NOMO-1 treated with DMSO at 0.1 percent for 48 hours (cell line): ENCODE measurements at regions not wholly inside any gene's neighbourhood (a gene's known extent, or its start where the extent isn't known, plus 50 kb on each side); places are given as distances from the start of the nearest gene placed in this dataset.
"Not testable (repeated sequence)": the region's sequence is repeated elsewhere in the genome, so short reads cannot be mapped to it uniquely, and the experiment has no call there.

Experiments used
- DNase-seq: peaks from one replicate; lab custom pipeline; 2025; ENCODE audit not compliant: unreplicated experiment; lab: John Stamatoyannopoulos, UW

DNA sequence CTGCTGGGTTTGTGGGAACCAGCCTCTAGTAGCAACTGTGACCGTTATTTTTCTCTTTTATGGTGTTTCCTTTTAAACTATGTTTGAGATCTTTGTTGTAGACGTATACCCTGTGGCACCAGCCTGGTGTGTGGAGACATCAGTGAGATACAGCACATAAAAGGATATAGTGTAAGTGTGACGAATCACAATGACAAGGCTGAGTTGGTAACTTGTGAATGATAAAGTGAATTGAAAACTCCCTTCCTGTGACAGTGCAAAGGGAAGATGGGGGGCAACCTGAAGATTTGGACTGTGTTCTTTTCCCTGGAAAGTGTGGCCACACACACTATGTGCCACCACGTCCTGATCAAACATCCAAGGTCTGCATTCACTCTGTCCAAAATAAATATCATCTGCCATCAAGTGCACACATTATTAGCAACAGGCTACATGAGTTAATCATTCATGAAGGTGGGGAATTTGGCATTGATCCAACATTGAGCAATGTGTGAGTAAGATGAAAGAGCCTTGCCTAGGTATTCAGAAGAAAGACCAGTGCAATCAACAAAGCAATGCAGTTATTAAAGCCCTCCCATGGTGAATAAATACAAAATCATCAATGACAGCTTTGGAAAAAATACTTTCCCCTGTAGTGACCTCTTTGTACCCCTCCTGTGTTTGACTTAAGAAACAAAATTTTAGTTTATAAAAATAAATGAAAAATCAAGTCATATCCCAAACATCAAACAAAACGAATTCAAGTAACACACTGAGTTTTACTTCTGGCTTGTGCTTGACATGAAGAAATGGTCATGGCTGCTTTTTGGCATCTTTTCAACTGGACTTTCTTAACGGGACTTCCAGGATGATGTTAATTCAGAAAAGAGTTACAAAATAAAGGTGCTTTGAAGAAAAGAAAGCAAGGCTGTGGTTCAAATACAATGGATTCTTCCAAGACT, 1280.5 kb upstream of the ZEB2 start:
- no peak for DNase-seq

DNA sequence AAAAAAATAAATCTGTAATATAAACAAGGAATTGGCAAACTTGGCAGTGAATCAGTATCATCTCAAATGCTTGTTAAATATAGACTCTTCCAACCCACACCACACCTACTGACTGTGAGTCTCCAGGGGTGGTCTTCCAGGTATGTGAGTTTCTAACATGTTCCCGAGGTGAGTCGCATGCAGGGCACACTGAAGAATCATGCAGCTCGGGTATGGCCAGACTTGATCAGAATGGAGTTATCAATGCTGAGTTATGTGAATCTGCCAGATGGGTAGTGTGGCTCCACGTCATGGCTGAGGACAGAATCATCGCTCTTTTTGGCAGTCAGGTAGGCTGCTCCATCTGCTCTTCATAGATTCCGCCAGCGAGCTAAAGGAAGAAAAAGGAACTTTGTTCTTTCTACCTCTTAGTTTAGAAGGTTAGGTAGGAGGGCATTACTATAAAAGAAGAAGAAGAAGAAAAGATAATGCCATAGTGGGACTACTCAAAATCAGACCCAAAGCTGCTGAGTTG, 1279.7 kb upstream of the ZEB2 start:
- DNase-seq = no peak

DNA sequence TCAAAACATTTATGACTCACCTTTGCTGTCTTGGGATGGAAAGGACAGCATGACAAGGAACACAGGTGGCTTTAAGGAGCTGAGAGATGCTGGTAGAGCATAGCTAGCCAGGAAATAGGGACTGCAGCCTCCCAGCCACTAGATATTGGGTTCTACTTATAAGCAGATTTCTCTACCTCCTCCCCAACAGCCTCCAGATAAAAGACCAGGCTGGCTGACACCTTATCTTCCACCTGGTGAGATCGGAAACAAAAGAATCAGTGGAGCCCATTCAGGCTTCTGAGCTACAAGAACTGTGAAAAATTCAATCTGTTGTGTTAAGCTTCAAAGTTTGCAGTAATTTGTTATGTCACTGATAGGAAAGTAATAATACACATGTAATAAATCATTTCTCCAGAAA, 1278.5 kb upstream of the ZEB2 start:
- no peak for DNase-seq

DNA sequence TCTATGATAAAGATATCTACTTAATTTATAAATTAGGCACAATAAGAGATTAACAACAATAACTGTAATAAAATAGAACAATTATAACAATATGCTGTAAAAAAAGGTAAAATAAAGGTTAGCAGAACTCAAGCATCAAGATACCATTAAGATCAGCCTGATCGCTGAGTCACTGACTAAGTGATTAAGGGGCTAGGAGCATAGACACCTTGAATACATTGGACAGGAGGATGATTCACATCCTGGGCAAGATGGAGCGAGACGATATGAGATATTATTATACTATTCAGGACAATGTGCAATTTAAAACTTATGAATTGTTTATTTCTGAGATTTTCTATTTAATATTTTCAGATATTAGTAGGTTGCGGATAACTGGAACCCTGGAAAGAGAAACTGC, 1277.8 kb upstream of the ZEB2 start:
- no peak for DNase-seq

DNA sequence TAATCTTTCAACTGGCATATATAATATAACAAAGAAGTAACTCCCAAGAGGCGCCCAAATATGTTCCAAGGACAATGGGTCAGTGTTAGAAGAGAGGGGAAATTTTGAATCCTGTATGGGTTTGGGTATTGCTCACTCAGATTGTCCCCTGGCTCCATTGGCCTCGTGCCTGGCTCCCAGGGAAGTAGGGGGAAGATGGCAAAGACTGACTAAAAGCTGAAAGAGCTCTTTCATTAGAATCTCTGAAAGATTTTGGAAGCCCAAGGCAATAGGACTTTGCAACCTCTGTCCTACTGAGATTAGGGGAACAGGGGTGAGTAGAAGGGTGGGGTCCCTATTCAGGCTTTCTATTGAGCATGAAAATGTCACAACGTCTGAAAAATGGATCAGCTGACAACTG, 1272.8 kb upstream of the ZEB2 start:
- no peak for DNase-seq

DNA sequence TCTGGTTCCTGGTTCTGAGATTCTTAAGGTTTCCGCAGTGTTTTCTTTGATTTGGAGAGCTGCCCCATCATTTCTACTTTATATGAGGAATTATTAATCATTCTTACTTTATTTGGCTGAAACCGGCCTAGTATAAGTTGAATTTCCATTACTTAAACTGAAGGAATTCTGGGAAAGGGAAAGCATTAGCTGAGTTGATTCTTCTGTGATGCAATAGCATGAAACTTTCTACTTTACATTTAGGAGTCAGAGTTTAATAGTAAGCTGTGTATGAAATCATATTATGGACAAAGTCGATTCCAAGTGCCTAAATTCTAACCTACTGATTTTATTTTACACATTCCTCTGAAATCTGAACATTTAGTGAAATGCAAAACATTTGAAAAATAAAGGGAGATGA, 1269.7 kb upstream of the ZEB2 start:
- no peak for DNase-seq

DNA sequence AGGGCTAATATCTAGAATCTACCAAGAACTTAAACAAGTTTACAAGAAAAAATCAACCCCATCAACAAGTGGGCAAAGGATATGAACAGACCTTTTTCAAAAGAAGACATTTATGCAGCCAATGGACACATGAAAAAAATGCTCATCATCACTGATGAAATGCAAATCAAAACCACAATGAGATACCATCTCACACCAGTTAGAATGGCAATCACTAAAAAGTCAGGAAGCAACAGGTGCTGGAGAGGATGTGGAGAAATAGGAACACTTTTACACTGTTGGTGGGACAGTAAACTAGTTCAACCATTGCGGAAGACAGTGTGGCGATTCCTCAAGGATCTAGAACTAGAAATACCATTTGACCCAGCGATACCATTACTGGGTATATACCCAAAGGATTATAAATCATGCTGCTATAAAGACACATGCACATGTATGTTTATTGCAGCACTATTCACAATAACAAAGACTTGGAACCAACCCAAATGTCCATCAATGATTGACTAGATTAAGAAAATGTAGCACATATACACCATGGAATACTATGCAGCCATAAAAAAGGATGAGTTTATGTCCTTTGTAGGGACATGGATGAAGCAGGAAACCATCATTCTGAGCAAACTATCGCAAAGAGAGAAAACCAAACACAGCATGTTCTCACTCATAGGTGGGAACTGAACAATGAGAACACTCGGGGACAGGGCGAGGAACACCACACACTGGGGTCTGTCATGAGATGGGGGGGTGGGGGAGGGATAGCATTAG, 1267.9 kb upstream of the ZEB2 start:
- DNase-seq = not testable (repeated sequence)

DNA sequence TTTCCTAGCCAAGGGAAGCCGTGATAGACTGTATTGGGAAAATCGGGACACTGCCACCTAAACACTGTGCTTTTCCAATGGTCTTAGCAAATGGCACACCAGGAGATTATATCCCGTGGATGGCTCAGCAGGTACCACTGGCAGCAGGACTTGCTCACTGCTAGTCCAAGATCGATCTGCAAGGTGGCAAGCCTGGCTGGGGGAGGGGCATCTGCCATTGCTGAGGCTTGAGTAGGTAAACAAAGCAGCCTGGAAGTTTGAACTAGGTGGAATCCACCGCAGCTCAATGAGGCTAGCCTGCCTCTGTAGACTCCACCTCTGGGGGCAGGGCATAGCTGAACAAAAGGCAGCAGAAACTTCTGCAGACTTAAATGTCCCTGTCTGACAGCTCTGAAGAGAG, 1262.7 kb upstream of the ZEB2 start:
- DNase-seq = not testable (repeated sequence)

DNA sequence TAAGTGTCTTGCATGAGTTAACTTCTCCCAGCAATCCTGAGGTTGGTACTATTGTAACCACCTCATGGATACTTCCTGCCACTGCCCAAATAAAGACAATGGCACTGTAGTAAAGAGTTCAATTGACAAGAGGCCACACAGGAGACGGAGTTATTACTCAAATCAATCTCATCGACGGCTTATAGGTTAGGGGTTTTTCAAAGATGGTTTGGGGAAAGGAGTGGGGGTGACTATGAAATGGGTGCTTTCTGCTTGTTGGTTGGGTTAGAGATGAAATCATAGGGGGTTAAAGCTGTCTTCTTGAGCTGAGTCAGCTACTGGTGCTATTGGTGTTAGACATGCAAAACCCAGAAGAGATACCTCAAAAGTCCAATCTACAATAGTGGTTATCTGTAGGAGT, 1258.0 kb upstream of the ZEB2 start:
- no peak for DNase-seq

DNA sequence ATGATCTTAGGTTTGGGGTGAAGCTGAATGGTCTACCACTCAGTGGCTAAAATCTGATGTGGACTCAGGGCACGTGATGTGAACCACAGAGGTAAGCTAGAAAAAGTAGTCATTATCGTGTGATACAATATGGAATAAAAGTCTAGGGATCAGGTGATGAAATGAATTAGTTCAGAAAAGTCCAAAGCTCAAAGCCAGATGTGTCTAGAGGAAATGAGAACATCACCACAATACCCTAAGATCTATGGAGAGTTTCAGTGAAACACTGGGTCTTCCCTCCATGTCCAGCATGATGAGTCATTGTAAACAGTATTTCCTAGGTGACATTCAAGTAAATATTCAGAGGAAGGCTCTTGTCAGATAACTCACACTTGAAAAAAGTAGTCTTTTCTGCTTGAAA, 1257.4 kb upstream of the ZEB2 start:
- no peak for DNase-seq

DNA sequence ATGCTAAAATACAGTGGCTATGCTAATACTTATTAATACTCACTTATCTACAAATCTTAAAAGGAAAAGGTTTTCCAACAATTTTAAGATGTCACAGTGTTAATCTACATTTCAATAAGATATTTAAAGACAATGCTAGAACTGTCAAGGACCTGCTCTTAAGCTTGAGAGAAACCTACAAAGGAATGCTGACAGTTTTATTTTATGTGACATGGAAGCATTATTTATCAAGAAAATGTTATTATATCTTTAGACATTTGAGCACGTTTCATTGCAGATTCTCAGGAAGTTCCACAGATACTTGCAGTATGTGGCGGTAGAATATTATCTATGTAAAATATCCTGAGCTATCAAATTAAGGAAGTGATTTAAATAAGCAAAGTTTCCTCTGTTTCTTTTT, 1255.7 kb upstream of the ZEB2 start:
- no peak for DNase-seq

DNA sequence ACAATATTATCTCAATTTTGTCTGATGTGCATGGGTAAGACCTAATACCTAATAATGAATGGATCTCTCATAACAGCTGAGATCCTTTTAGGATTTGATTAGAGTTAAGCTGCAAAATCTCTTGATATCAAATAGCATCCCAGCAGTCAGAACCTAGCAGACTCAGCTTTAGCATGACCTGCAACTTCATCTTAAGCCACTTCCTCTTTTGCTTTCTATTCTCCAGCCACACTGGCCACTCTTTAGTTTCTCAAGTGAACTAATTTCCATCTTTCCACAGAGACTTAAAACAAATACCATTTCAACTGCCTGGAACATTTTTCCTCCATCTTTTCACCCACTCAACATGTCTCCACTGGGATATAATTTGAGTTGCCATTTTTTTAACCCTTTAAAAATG, 1251.6 kb upstream of the ZEB2 start:
- DNase-seq = peak; percentile 83

DNA sequence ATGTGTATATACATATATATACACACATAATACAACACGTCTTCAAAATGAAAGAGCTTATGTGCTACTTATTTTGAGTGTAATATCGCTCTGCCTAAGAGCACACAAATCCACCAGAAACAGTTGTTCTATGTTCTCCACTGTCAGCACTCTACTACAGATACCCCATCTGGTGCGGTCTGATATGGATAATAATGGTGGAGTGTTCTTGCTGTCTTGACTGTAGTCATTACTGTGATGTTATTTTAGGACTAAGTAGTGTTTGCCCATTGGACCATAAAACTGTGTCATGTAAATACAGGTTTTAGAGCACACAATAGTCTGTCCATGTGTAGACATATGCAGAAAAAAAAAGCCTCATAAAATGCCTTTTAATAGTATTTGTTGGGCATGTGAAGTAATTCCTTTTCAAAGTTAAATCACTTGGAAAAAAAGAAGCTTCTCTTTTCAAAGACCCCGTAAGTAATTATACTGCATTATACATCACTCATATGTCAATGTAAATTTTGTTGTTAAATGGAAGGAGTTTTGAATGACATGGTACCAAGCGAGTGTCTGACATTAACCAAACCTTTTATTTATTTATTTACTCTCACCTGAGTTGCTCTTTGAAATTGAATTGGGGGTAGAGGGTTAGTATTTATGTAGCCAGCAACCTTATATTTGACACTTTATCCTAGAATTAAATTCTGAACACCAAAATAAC, 1249.2 kb upstream of the ZEB2 start:
- DNase-seq = no peak

DNA sequence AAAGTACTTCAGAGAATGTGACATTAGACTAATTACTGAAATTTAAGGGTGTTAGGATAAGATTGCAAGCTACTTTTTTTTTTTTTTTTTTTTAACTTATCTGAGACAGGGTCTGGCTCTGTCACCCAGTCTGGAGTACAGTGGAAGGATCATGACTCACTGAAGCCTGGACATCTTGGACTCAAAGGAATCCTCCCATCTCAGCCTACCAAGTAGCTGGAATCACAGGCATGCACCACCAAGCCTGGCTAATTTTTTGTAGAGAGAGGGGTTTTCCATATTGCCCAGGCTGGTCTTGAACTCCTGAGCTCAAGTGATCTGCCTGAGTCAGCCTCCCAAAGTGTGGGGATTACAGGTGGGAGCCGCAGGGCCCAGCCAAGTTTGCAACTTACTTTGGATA, 1246.0 kb upstream of the ZEB2 start:
- DNase-seq = no peak

DNA sequence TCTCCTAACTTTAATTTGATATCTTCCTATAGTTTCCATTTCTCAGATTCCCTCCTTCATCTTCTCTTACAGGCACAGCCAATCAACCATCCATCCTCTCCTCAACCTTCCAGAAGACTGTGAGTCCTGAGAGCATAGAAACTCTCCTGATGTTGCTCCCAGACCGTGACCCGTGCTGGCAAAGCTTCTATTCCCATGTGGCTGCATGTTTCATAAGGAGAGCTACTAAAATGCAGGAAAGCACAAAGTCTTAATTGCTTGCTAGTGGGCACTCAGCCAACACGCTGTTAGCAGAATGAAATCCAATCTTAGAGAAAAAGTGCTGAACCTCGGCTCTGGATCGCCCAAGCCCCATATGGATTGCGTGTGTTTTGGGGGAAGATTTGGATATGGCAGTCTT, 1244.7 kb upstream of the ZEB2 start:
- DNase-seq = no peak

DNA sequence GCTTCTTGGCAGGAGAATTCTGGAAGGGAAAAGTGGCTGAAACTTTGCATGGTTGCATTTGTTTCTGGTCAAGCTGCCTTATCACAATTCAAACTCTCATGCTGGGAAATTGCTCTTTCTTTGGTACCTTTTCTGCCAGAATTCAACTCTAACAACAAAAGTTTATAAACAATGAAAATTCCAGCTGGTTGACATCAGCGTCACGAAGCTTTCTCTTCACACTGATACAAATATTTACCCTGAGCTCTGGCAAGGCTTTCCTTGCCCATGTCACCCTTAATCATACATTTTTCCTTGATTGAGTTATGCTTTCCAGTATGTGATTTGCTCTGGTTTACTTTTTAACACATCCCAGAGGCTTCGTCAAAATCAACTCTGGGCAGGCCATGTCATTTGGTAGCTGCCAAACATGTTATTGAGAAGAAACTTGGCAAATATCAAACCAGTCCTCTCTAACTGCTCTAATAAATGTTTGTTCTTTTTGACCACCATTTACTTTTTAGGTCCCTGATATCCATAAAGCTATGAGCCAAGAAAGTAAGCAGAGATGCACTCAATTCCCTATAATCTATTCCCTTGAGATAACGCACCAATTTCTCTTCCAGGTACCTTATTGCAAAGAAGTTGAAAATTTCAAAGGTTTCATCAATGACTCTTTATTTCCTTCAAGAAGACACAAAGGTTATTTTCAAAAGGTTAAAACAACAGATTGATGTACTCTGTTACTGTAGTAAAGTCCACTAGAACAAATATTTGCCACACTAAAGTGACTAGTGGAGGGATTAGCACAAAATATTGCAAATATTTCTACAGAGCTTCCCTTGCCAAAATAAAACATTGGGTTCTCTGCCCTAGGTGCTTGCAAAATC, 1241.1 kb upstream of the ZEB2 start:
- DNase-seq = no peak

DNA sequence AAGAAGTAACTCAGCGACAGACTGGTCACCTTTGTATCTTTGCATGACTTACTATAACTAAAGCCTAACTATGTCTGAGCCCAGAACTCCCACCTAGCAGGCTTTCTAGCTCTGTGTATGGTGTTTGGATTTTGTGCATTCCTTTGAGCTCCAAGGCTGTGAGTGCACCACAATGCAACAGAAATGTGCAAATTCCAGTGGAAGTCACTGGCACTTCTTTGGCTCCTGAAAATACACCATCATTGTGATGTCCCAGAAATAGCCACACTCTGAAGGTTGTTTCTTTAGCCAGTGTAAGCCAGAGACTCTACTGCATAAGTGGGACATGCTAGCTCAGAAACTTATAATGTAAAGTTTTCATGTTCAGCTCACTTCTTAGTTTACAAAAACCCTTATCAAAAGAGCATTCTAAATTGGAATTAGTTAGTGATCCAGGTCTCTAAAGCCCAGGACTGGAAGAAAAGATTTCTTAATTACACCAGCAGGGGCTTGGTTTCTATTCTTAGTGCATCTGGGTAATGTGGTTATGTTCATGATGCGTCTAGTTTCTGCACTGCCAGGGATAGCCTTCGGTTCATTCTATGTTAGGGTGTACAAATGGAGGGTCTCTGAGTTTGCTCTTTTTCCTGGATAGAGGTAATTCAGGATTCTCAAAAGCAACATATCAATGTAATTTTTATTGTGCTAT, 1239.5 kb upstream of the ZEB2 start:
- DNase-seq = no peak

DNA sequence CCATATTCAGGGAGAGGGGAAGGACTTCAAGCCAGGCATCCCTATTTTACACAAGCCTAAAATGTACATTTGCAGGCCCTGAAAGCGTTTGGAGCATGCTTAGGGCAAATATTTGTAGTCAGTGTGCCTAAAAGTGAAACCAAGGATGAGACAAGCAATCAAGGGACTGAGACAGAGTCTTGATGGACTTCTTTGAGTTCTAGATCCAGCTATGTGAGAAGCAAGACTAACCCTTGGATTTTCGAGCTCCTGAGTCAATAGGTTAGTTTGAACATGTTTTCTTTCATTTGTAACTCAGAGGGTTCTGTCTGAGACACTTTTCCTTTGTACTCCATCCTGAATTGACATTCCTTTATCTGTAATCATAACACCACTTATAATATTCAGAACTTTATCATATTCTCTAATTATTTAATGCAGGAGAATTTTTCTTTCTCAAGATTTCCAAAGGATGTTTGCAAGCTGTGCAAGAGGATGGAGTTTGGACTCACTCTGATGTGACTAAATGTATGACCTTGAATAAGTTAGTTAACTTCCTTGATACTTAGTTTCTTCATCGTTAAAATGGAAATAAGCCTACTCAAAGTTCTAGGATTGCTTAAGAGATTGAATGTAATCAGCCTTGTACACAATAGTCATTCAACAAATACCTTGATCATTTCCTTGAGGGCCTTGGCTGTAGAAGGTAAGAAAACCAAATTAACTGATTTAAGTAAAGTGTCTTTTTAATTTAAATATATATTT, 1237.8 kb upstream of the ZEB2 start:
- no peak for DNase-seq
